Activated CD4-positive, alpha-beta memory T cell treated with anti-CD3 and anti-CD28 coated beads, Interleukin-2, amount 10 ng/mL, durations not matched to agents 7 days and 5 days (primary cell): ENCODE measurements at regions not wholly inside any gene's neighbourhood (a gene's known extent, or its start where the extent isn't known, plus 50 kb on each side); places are given as distances from the start of the nearest gene placed in this dataset.
"Not testable (repeated sequence)": the region's sequence is repeated elsewhere in the genome, so short reads cannot be mapped to it uniquely, and the experiment has no call there.

ENCODE experiments used
- CTCF ChIA-PET: fragments of 350-600 bp; sonication (Branson Sonifier 250); formaldehyde crosslinking; loops from one replicate; lab custom pipeline; 2021; ENCODE audit warnings: antibody characterized with exemption, inconsistent platforms; lab: Charles Lee
- POLR2A ChIA-PET: fragments of 350-600 bp; sonication (Branson Sonifier 250); formaldehyde crosslinking; loops from one replicate; lab custom pipeline; 2021; ENCODE audit warnings: antibody characterized with exemption; lab: Charles Lee
- DNase-seq: peaks from one replicate; pipeline ENCODE4 v3.0.0-alpha.2; 2020
- H3K27ac Mint-ChIP-seq: one replicate; pipeline ENCODE4 v1.8.0; 2021; ENCODE audit warnings: mild to moderate bottlenecking, mixed read lengths
- H3K27me3 Mint-ChIP-seq: one replicate; pipeline ENCODE4 v1.8.0; 2021; ENCODE audit warnings: mixed read lengths
- H3K36me3 Mint-ChIP-seq: one replicate; pipeline ENCODE4 v1.8.0; 2021; ENCODE audit warnings: low read depth, mixed read lengths
- H3K4me1 Mint-ChIP-seq: one replicate; pipeline ENCODE4 v1.8.0; 2021; ENCODE audit warnings: mixed read lengths
- H3K4me3 Mint-ChIP-seq: one replicate; pipeline ENCODE4 v1.8.0; 2021; ENCODE audit warnings: mild to moderate bottlenecking, mixed read lengths
- H3K9me3 Mint-ChIP-seq: one replicate; pipeline ENCODE4 v1.8.0; 2021; ENCODE audit warnings: mixed read lengths

DNA sequence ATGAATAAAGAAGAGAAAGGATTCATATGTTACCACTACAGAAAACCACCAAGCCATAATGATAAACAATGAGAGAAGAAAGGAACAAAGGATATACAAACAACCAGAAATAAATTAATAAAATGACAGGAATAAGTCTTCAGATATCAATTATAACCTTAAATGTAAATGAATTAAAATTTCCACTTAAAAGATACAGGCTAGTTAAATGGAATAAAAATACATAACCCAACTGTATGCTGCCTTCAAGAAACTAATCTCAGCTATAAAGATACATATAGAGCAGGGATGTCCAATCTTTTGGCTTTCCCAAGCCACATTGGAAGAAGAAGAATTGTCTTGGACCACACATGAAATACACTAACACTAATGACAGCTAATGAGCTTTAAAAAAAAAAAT is 135.9 kb upstream of the GJE1 start:
- POLR2A ChIA-PET: no interaction called here
- no peaks in the 10 kb centered on the region for H3K27me3 Mint-ChIP-seq
- CTCF ChIA-PET: interaction anchor here (1.9 kb wide), 1 partner anchor 8 kb away, joined by 8 read pairs; no protein-coding TSS in a partner anchor

DNA sequence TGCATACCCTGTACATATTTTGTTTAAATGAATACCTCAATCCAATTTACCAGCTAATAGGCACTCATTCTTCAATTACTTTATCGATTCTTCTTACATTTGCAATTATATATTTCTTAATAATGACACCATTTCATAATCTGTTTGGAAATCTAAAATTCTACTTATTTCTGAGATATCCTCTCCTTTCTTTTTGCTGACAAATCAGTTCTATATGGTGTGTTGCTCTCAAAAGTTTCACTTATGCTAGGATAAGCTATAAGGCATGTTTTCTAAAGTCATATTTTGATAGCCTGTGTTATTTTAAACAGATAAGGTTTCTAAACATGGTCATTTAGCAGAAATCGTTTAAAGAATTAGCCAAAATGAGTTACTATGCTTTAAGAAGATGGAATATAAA is 140.6 kb upstream of the GJE1 start:
- DNase-seq: no peak
- ChIA-PET POLR2A (no interaction called here), CTCF (no interaction called here)
- H3K9me3 Mint-ChIP-seq: peaks cover 10% of the 10 kb centered on the region
- no peaks in the 10 kb centered on the region for H3K4me1 Mint-ChIP-seq
- no peak overlapping the region for H3K4me3 Mint-ChIP-seq
- no peaks in the 10 kb centered on the region for H3K27me3 Mint-ChIP-seq
- H3K27ac Mint-ChIP-seq: no peak overlapping the region
- H3K36me3 Mint-ChIP-seq: peaks cover 5% of the 10 kb centered on the region

More for the DNA sequence above, 135.9 kb upstream of the GJE1 start:
- no peak for DNase-seq
- Mint-ChIP-seq H3K27ac (no peak overlapping the region), H3K4me3 (no peak overlapping the region), H3K36me3 (peaks cover 5% of the 10 kb centered on the region), H3K4me1 (no peaks in the 10 kb centered on the region), H3K9me3 (peaks cover 10% of the 10 kb centered on the region)

- Mint-ChIP-seq H3K4me3 (no peak overlapping the region), H3K9me3 (peaks cover 4% of the 10 kb centered on the region), H3K27me3 (no peaks in the 10 kb centered on the region), H3K36me3 (peaks cover 5% of the 10 kb centered on the region), H3K4me1 (no peaks in the 10 kb centered on the region), H3K27ac (no peak overlapping the region)
- POLR2A ChIA-PET: no interaction called here
- no peak for DNase-seq
- CTCF ChIA-PET: no interaction called here
These were observed 141.9 kb upstream of the GJE1 start for GRCh38 chr6:141990840-141991239.

DNA sequence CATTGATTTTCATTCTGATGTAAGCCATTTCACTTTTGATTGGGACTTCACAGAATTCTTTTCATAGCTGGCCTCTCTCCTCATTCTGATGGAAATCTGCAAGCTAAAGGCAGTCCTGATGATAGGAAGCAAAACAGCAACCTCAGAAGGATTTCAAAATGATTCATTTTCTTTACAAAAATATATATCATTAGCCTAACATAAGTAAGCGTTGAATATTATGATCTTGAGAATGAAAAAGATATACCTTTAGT is 143.1 kb upstream of the GJE1 start:
- POLR2A ChIA-PET: interaction anchor here (1.2 kb wide), 1 partner anchor 122 kb away, joined by 3 read pairs; no protein-coding TSS in a partner anchor
- no peaks in the 10 kb centered on the region for H3K36me3 Mint-ChIP-seq

GRCh38 chr6:141988954-141989705 is 143.6 kb upstream of the GJE1 start:
- H3K27ac Mint-ChIP-seq: no peak overlapping the region
- no peaks in the 10 kb centered on the region for H3K4me1 Mint-ChIP-seq
- no peak overlapping the region for H3K4me3 Mint-ChIP-seq
- H3K27me3 Mint-ChIP-seq: no peaks in the 10 kb centered on the region
- CTCF ChIA-PET: interaction anchor here (0.8 to 2.0 kb wide), 8 partner anchors 8 to 218 kb away, joined by 3 to 8 read pairs (median 3); no protein-coding TSS in a partner anchor
- no peaks in the 10 kb centered on the region for H3K36me3 Mint-ChIP-seq
- DNase-seq: peak; percentile 24
- H3K9me3 Mint-ChIP-seq: no peaks in the 10 kb centered on the region
- POLR2A ChIA-PET: interaction anchor here (1.2 kb wide), 1 partner anchor 123 kb away, joined by 3 read pairs; no protein-coding TSS in a partner anchor

More for the DNA sequence above, 143.1 kb upstream of the GJE1 start:
- Mint-ChIP-seq H3K4me3 (no peak overlapping the region), H3K27ac (no peak overlapping the region), H3K4me1 (no peaks in the 10 kb centered on the region), H3K27me3 (no peaks in the 10 kb centered on the region), H3K9me3 (no peaks in the 10 kb centered on the region)
- DNase-seq: no peak
- CTCF ChIA-PET: interaction anchor here (0.8 to 2.0 kb wide), 8 partner anchors 8 to 218 kb away, joined by 3 to 8 read pairs (median 3); no protein-coding TSS in a partner anchor

GRCh38 chr6:141988327-141988726 is 144.4 kb upstream of the GJE1 start:
- H3K27me3 Mint-ChIP-seq: no peaks in the 10 kb centered on the region
- CTCF ChIA-PET: interaction anchor here (1.5 to 2.0 kb wide), 2 partner anchors 9 to 125 kb away, joined by 6 to 8 read pairs; no protein-coding TSS in a partner anchor

DNA sequence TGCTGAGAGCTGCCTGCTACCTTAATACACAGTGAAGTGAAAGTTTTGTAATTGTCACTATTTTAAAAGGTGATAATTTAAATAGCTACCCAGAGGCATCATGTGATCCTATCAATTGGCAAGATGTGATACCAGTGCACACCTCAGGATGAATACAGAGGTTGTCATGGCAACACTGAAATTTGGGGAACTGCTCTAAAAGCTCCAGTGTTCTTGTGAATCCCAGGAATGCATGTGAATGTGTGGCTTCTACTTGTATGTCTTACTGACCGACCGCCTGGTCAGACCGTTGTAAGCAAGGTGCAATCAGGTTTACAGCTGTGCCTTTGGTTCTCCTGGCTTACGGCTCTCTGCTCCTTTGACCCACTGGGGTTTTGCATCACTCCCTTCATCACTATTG is 146.3 kb upstream of the GJE1 start:
- H3K9me3 Mint-ChIP-seq: no peaks in the 10 kb centered on the region
- H3K36me3 Mint-ChIP-seq: no peaks in the 10 kb centered on the region
- ChIA-PET CTCF (no interaction called here), POLR2A (no interaction called here)
- H3K4me3 Mint-ChIP-seq: no peak overlapping the region
- no peaks in the 10 kb centered on the region for H3K4me1 Mint-ChIP-seq
- DNase-seq: no peak
- no peak overlapping the region for H3K27ac Mint-ChIP-seq
- H3K27me3 Mint-ChIP-seq: no peaks in the 10 kb centered on the region

More at GRCh38 chr6:141988327-141988726, 144.4 kb upstream of the GJE1 start:
- Mint-ChIP-seq H3K4me3 (no peak overlapping the region), H3K27ac (no peak overlapping the region), H3K36me3 (no peaks in the 10 kb centered on the region), H3K9me3 (no peaks in the 10 kb centered on the region), H3K4me1 (no peaks in the 10 kb centered on the region)
- POLR2A ChIA-PET: no interaction called here
- no peak for DNase-seq

DNA sequence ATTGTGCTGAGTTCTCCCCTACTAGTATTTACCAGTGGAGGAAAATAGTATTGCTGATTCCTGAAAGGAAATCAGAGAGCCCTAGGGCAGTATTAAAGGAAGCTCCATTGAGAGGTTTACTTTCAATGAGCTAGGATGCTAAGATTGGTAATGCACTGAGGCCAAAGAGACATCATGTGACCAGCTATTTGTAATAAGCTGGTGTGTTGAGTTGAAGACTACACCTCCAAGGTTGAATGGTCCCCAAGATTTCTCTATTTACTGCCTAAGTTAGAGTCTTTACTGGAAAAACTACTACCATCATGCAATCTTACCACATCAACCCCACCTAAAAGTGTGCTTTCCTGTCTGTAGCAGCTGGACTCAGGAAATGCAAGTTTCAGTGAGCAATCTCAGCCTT is 151.5 kb upstream of the GJE1 start:
- Mint-ChIP-seq H3K4me3 (no peak overlapping the region), H3K27me3 (no peaks in the 10 kb centered on the region), H3K27ac (no peak overlapping the region), H3K36me3 (no peaks in the 10 kb centered on the region), H3K4me1 (no peaks in the 10 kb centered on the region), H3K9me3 (no peaks in the 10 kb centered on the region)
- ChIA-PET POLR2A (no interaction called here), CTCF (interaction anchor here (0.9 kb wide), 1 partner anchor 8 kb away, joined by 3 read pairs; no protein-coding TSS in a partner anchor)
- DNase-seq: no peak

- no peaks in the 10 kb centered on the region for H3K9me3 Mint-ChIP-seq
- H3K36me3 Mint-ChIP-seq: no peaks in the 10 kb centered on the region
- no peak overlapping the region for H3K4me3 Mint-ChIP-seq
- H3K4me1 Mint-ChIP-seq: no peaks in the 10 kb centered on the region
- ChIA-PET CTCF (no interaction called here), POLR2A (no interaction called here)
- H3K27ac Mint-ChIP-seq: no peak overlapping the region
- no peak for DNase-seq
- H3K27me3 Mint-ChIP-seq: no peaks in the 10 kb centered on the region
These were observed 154.9 kb upstream of the GJE1 start for GRCh38 chr6:141977782-141978181.

DNA sequence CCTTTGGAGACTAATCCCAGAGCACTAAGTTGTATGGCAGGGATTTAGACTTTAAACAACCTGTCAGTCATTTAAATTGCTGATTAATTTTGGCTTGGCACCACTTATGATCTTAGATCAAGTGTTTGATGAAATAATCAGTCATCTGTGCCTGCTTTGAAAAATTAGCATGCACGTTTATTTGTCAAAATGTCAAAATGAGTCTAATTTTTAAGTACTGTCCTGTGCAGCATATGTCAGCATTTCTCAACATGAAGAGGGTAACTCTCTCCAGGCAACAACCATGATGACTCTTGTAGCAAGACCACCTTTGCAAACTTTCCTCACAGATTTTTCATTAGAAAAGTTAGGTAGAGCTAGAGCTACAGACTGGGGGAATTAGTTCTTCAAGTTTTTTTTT is 155.7 kb upstream of the GJE1 start:
- Mint-ChIP-seq H3K9me3 (no peaks in the 10 kb centered on the region), H3K4me3 (no peak overlapping the region), H3K27me3 (no peaks in the 10 kb centered on the region), H3K36me3 (no peaks in the 10 kb centered on the region), H3K4me1 (no peaks in the 10 kb centered on the region), H3K27ac (no peak overlapping the region)
- POLR2A ChIA-PET: interaction anchor here (0.7 kb wide), 1 partner anchor 54 kb away, joined by 3 read pairs; no protein-coding TSS in a partner anchor
- no peak for DNase-seq
- CTCF ChIA-PET: no interaction called here

DNA sequence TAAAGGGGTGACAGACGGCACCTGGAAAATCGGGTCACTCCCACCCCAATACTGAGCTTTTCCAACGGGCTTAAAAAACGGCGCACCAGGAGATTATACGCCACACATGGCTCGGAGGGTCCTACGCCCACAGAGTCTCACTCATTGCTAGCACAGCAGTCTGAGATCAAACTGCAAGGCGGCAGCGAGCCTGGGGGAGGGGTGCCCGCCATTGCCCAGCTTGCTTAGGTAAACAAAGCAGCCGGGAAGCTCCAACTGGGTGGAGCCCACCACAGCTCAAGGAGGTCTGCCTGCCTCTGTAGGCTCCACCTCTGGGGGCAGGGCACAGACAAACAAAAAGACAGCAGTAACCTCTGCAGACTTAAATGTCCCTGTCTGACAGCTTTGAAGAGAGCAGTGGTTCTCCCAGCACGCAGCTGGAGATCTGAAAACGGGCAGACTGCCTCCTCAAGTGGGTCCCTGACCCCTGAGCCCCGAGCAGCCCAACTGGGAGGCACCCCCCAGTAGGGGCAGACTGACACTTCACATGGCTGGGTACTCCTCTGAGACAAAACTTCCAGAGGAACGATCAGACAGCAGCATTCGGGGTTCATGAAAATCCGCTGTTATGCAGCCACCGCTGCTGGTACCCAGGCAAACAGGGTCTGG is 162.8 kb upstream of the GJE1 start:
- H3K9me3 Mint-ChIP-seq, H3K4me3 Mint-ChIP-seq, CTCF ChIA-PET, H3K4me1 Mint-ChIP-seq, H3K27ac Mint-ChIP-seq, DNase-seq, H3K27me3 Mint-ChIP-seq, H3K36me3 Mint-ChIP-seq, POLR2A ChIA-PET: not testable (repeated sequence)

GRCh38 chr6:141969201-141969600 is 163.5 kb upstream of the GJE1 start:
- peaks cover 4% of the 10 kb centered on the region for H3K9me3 Mint-ChIP-seq
- DNase-seq: no peak
- no peaks in the 10 kb centered on the region for H3K27me3 Mint-ChIP-seq
- no peak overlapping the region for H3K27ac Mint-ChIP-seq
- H3K4me3 Mint-ChIP-seq: no peak overlapping the region
- H3K4me1 Mint-ChIP-seq: no peaks in the 10 kb centered on the region
- POLR2A ChIA-PET: no interaction called here
- H3K36me3 Mint-ChIP-seq: no peaks in the 10 kb centered on the region
- CTCF ChIA-PET: no interaction called here

DNA sequence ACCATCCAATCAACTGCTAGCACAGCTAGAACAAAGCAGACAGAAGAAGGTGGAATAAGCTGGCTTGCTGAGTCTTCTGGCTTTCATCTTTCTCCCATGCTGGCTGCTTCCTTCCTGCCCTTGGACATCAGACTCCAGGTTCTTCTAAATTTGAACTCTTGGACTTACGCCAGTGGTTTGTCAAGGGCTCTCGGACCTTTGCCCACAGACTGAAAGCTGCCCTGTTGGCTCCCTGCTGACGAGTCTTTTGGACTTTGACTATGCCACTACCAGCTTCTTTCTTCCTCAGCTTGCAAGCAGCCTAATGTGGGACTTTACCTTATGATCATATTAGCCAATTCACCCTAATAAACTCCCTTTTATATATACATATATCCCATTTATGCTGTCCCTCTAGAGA is 164.1 kb upstream of the GJE1 start:
- POLR2A ChIA-PET: no interaction called here
- Mint-ChIP-seq H3K4me1 (peaks cover 2% of the 10 kb centered on the region), H3K36me3 (no peaks in the 10 kb centered on the region)

More for the DNA sequence above, 164.1 kb upstream of the GJE1 start:
- Mint-ChIP-seq H3K27ac (no peak overlapping the region), H3K27me3 (no peaks in the 10 kb centered on the region), H3K4me3 (no peak overlapping the region), H3K9me3 (peaks cover 4% of the 10 kb centered on the region)
- CTCF ChIA-PET: no interaction called here
- no peak for DNase-seq
